H1 (cell line): ENCODE measurements at regions not wholly inside any gene's neighbourhood (a gene's known extent, or its start where the extent isn't known, plus 50 kb on each side); places are given as distances from the start of the nearest gene placed in this dataset.

Experiments used
- CTCF ChIA-PET: fragments of 300-600 bp; sonication (Branson Sonifier 250); formaldehyde crosslinking; loops from one replicate; lab custom pipeline; 2021; ENCODE audit not compliant: partially characterized antibody; lab: Charles Lee
- POLR2A ChIA-PET: fragments of 300-600 bp; sonication (Branson Sonifier 250); formaldehyde crosslinking; loops from one replicate; lab custom pipeline; 2021; ENCODE audit warnings: inconsistent platforms; ENCODE audit not compliant: partially characterized antibody; lab: Charles Lee
- DNase-seq, 2 experiments: peaks; one replicate each; pipeline versions ENCODE4 v3.0.0 to v3.0.0-alpha.2; 2010 to 2022; ENCODE audit warnings: low spot score in 2 of 2, low read depth in 1 of 2, mixed read lengths in 1 of 2
- FAIRE-seq: peaks from 2 replicates; lab custom pipeline; 2011; peaks lifted over from hg19 to GRCh38; lab: Jason Lieb, UNC
- H2AFZ ChIP-seq: 2 replicates; pipeline ENCODE4 v1.8.1; 2012; ENCODE audit warnings: low read length, inconsistent platforms
- H2AK5ac ChIP-seq: 2 replicates; pipeline ENCODE4 v1.6.1; 2013; ENCODE audit warnings: low read depth, low read length
- H2BK120ac ChIP-seq: replicated peaks from 2 replicates; pipeline ENCODE3; 2013; ENCODE audit warnings: low read depth, low read length, inconsistent platforms
- H2BK12ac ChIP-seq: 2 replicates; pipeline ENCODE4 v1.6.1; 2013; ENCODE audit warnings: low read depth, low read length
- H2BK15ac ChIP-seq: 2 replicates; pipeline ENCODE4 v1.6.1; 2013; ENCODE audit warnings: low read length
- H2BK20ac ChIP-seq: 2 replicates; pipeline ENCODE4 v1.6.1; 2013; ENCODE audit warnings: low read length
- H2BK5ac ChIP-seq: 2 replicates; pipeline ENCODE4 v1.6.1; 2013; ENCODE audit warnings: low read depth, low read length
- H3K14ac ChIP-seq: 2 replicates; pipeline ENCODE4 v1.6.1; 2013; ENCODE audit warnings: inconsistent platforms; ENCODE audit not compliant: insufficient read length
- H3K18ac ChIP-seq: 2 replicates; pipeline ENCODE4 v1.6.1; 2013; ENCODE audit warnings: low read length; ENCODE audit errors: extremely low read depth
- H3K23ac ChIP-seq: 2 replicates; pipeline ENCODE4 v1.6.1; 2013; ENCODE audit warnings: inconsistent platforms; ENCODE audit not compliant: insufficient read length
- H3K23me2 ChIP-seq: 2 replicates; pipeline ENCODE4 v1.6.1; 2013; ENCODE audit warnings: low read depth, low read length
- H3K27ac ChIP-seq: 2 replicates; pipeline ENCODE4 v1.6.1; 2011; ENCODE audit warnings: low read depth, low read length, inconsistent platforms
- H3K27me3 ChIP-seq, 4 experiments: replicated peaks in 1 of 4; 1 replicate in 1 of 4; 2 replicates in 3 of 4; pipeline versions ENCODE4 v1.6.1 to v1.8.1; 2011 to 2013; ENCODE audit warnings: low read length in 3 of 4, mild to moderate bottlenecking in 3 of 4, inconsistent platforms in 2 of 4, mixed read lengths in 2 of 4, moderate library complexity in 1 of 4; ENCODE audit not compliant: control insufficient read depth in 3 of 4, insufficient read depth in 3 of 4; ENCODE audit errors: extremely low read depth in 1 of 4
- H3K36me3 ChIP-seq, 4 experiments: 2 replicates each; pipeline versions ENCODE4 v1.6.1 to v1.8.1; 2011 to 2013; ENCODE audit warnings: mild to moderate bottlenecking in 4 of 4, low read length in 3 of 4, moderate library complexity in 2 of 4, control low read depth in 1 of 4, inconsistent platforms in 1 of 4; ENCODE audit not compliant: insufficient read depth in 4 of 4, control insufficient read depth in 2 of 4
- H3K4ac ChIP-seq: replicated peaks from 2 replicates; pipeline ENCODE3; 2013; ENCODE audit warnings: low read length, low read depth, mixed read lengths, inconsistent platforms; ENCODE audit not compliant: insufficient read length
- H3K4me1 ChIP-seq, 4 experiments: replicated peaks in 1 of 4; 1 replicate in 1 of 4; 2 replicates in 3 of 4; pipeline versions ENCODE4 v1.6.1 to v1.8.1; 2011 to 2013; ENCODE audit warnings: low read length in 3 of 4, inconsistent platforms in 2 of 4, mixed read lengths in 1 of 4; ENCODE audit not compliant: insufficient read depth in 4 of 4, control insufficient read depth in 3 of 4
- H3K4me2 ChIP-seq, 2 experiments: 2 replicates each; pipeline versions ENCODE4 v1.6.1 to v1.8.1; 2011 to 2013; ENCODE audit warnings: low read depth in 2 of 2, low read length in 2 of 2, control low read depth in 1 of 2, inconsistent platforms in 1 of 2, mild to moderate bottlenecking in 1 of 2; ENCODE audit not compliant: insufficient read depth in 1 of 2
- H3K4me3 ChIP-seq, 4 experiments: fragments of 200-600, 300-600 bp in 1 of 4; sonication (generic), shearing (Covaris generic), sonication (Bioruptor Twin) in 1 of 4; 2 replicates each; pipeline versions ENCODE4 v1.5.1 to v1.8.1; 2011 to 2016; ENCODE audit warnings: low read length in 4 of 4, low read depth in 3 of 4, control low read depth in 2 of 4, inconsistent platforms in 2 of 4, mild to moderate bottlenecking in 2 of 4, mixed read lengths in 1 of 4, moderate library complexity in 1 of 4; ENCODE audit not compliant: insufficient read depth in 2 of 4; ENCODE audit errors: extremely low read depth in 1 of 4
- H3K56ac ChIP-seq: replicated peaks from 2 replicates; pipeline ENCODE3; 2013; ENCODE audit warnings: low read depth, mild to moderate bottlenecking, mixed read lengths, low read length, inconsistent platforms; ENCODE audit not compliant: insufficient read length
- H3K79me1 ChIP-seq: 2 replicates; pipeline ENCODE4 v1.6.1; 2013; ENCODE audit warnings: low read depth, low read length, control low read depth
- H3K79me2 ChIP-seq, 2 experiments: 2 replicates each; pipeline versions ENCODE4 v1.6.1 to v1.8.1; 2012 to 2013; ENCODE audit warnings: low read length in 2 of 2, mild to moderate bottlenecking in 2 of 2, inconsistent platforms in 1 of 2; ENCODE audit not compliant: insufficient read depth in 2 of 2, control insufficient read depth in 1 of 2
- H3K9ac ChIP-seq, 4 experiments: replicated peaks in 1 of 4; 1 replicate in 1 of 4; 2 replicates in 3 of 4; pipeline versions ENCODE4 v1.6.1 to v1.8.1; 2011 to 2013; ENCODE audit warnings: low read depth in 3 of 4, low read length in 3 of 4, control low read depth in 2 of 4, mild to moderate bottlenecking in 2 of 4, moderate library complexity in 2 of 4, inconsistent platforms in 1 of 4; ENCODE audit errors: extremely low read depth in 1 of 4
- H3K9me3 ChIP-seq, 2 experiments: 2 replicates each; pipeline versions ENCODE4 v1.6.1 to v1.8.1; 2012 to 2013; ENCODE audit warnings: mild to moderate bottlenecking in 2 of 2, moderate library complexity in 2 of 2, control low read depth in 1 of 2, inconsistent platforms in 1 of 2, low read depth in 1 of 2, low read length in 1 of 2, mixed read lengths in 1 of 2; ENCODE audit not compliant: insufficient read depth in 2 of 2
- H4K20me1 ChIP-seq, 2 experiments: replicated peaks in 1 of 2; 2 replicates each; pipeline versions ENCODE3 to v1.8.1; 2011 to 2013; ENCODE audit warnings: inconsistent platforms in 2 of 2, low read length in 2 of 2, mild to moderate bottlenecking in 1 of 2; ENCODE audit not compliant: insufficient read depth in 2 of 2, control insufficient read depth in 1 of 2
- H4K5ac ChIP-seq: 2 replicates; pipeline ENCODE4 v1.6.1; 2013; ENCODE audit warnings: low read length, low read depth, mixed read lengths, inconsistent platforms; ENCODE audit not compliant: insufficient read length
- H4K8ac ChIP-seq: 2 replicates; pipeline ENCODE4 v1.8.0; 2013; ENCODE audit warnings: mild to moderate bottlenecking, moderate library complexity, low read length, inconsistent platforms; ENCODE audit not compliant: insufficient read depth; ENCODE audit errors: extremely low read depth
- H4K91ac ChIP-seq: replicated peaks from 2 replicates; pipeline ENCODE3; 2013; ENCODE audit warnings: low read length, mixed read lengths, inconsistent platforms; ENCODE audit not compliant: insufficient read length
- ASH2L ChIP-seq: fragments of 200-600, 300-600 bp; sonication (generic); IDR thresholded peaks from one replicate; pipeline ENCODE4 v1.7.1; 2017; ENCODE audit warnings: low read length
- BRCA1 ChIP-seq: IDR thresholded peaks from 2 replicates; pipeline ENCODE4 v1.6.1; 2012; ENCODE audit warnings: low read depth, low read length, improper control_type of control experiment
- CBX5 ChIP-seq: fragments of 300-800, 300-1000 bp; sonication (generic); IDR thresholded peaks from 2 replicates; pipeline ENCODE4 v1.7.1; 2016; ENCODE audit warnings: antibody characterized with exemption, low read length, low read depth
- EZH2 ChIP-seq: fragments of 200-600 bp; sonication (generic); IDR thresholded peaks from 2 replicates; pipeline ENCODE4 v1.7.1; 2012; ENCODE audit warnings: low read depth, mild to moderate bottlenecking, moderate library complexity, low read length, inconsistent platforms; ENCODE audit not compliant: severe bottlenecking
- FOSL1 ChIP-seq: IDR thresholded peaks from 2 replicates; pipeline ENCODE4 v1.6.1; 2011; ENCODE audit warnings: mild to moderate bottlenecking, low read depth, low read length, moderate library complexity; ENCODE audit not compliant: insufficient read depth
- GTF2F1 ChIP-seq: IDR thresholded peaks from 2 replicates; pipeline ENCODE4 v1.6.1; 2012; ENCODE audit warnings: low read depth, low read length, improper control_type of control experiment, borderline replicate concordance
- KDM4A ChIP-seq: IDR thresholded peaks from one replicate; pipeline ENCODE4 v1.7.1; 2012; ENCODE audit warnings: low read depth, mild to moderate bottlenecking, moderate library complexity, low read length, inconsistent platforms; ENCODE audit not compliant: severe bottlenecking
- KDM5A ChIP-seq: fragments of 200-600 bp; IDR thresholded peaks from 2 replicates; pipeline ENCODE4 v1.7.1; 2012; ENCODE audit warnings: mild to moderate bottlenecking, low read length, inconsistent platforms, mixed read lengths
- MAFK ChIP-seq: IDR thresholded peaks from 2 replicates; pipeline ENCODE4 v1.6.1; 2012; ENCODE audit warnings: low read depth, mild to moderate bottlenecking, improper control_type of control experiment, low read length
- MAX ChIP-seq: IDR thresholded peaks from 2 replicates; pipeline ENCODE4 v1.6.1; 2012; ENCODE audit warnings: inconsistent platforms
- POLR2AphosphoS5 ChIP-seq: IDR thresholded peaks from 2 replicates; pipeline ENCODE4 v1.6.1; 2011; ENCODE audit warnings: low read depth, low read length
- SP4 ChIP-seq: IDR thresholded peaks from 2 replicates; pipeline ENCODE4 v1.6.1; 2012; ENCODE audit warnings: low read length, inconsistent platforms
- TBP ChIP-seq: IDR thresholded peaks from 2 replicates; pipeline ENCODE4 v1.6.1; 2011; ENCODE audit warnings: low read depth, low read length, improper control_type of control experiment
- YY1 ChIP-seq: IDR thresholded peaks from 2 replicates; pipeline ENCODE4 v1.6.1; 2011; ENCODE audit warnings: low read depth, mild to moderate bottlenecking, low read length
- WGBS, 2 experiments: shearing (Covaris generic) in 1 of 2; methylation state at CpG; one replicate each; pipeline versions ENCODE4 v1.1.6 to v1.1.7; 2013 to 2015; ENCODE audit warnings: low lambda C conversion rate in 2 of 2, mixed read lengths in 2 of 2, inconsistent platforms in 1 of 2, low coverage in 1 of 2, missing lambda C conversion rate in 1 of 2; ENCODE audit not compliant: insufficient replicate concordance in 2 of 2, insufficient coverage in 1 of 2, insufficient read length in 1 of 2; ENCODE audit errors: extremely low coverage in 1 of 2, missing lambda C conversion rate in 1 of 2; 5-methylcytosine and 5-hydroxymethylcytosine counted together
- TF ChIP-seq, protein P1 (sequence below): IDR thresholded peaks from 2 replicates; pipeline ENCODE4 v1.6.1; 2012; ENCODE audit warnings: inconsistent platforms

DNA sequence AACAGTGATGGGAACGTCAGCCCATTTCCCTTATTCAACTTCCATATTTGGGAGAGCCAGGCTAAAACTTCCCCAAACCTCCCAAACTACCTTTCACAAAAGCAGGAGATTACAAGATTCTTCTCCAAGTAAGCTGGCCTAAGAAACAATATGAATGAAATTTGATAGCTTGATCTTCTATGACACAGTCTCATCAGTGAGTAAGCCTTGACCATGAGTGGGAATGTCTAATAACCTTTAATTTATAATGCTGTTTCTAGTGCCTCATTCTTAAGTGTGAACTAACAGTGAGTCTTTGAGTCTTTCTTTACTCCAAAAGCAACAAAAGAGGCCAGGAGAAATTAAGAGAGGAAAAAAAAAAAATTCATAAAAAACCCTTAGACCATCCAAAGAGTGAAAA lies 1379.9 kb downstream of the EFNA5 start:
- no peak overlapping the region for H2BK20ac ChIP-seq
- H2BK5ac ChIP-seq: no peak overlapping the region
- no peak overlapping the region for H3K9ac ChIP-seq
- H4K91ac ChIP-seq: no peak overlapping the region
- no peak overlapping the region for H3K14ac ChIP-seq
- H3K18ac ChIP-seq: no peak overlapping the region
- H4K5ac ChIP-seq: no peak overlapping the region
- H4K20me1 ChIP-seq: no peaks in the 10 kb centered on the region
- peaks cover 0 to 4% (median 0%) of the 10 kb centered on the region in 4 experiments; a peak in 1 of 7 replicates for H3K4me1 ChIP-seq
- H3K79me1 ChIP-seq: no peaks in the 10 kb centered on the region
- H3K4me2 ChIP-seq: no peak overlapping the region
- no peak overlapping the region for H3K23ac ChIP-seq
- H2BK120ac ChIP-seq: no peak overlapping the region
- H2AK5ac ChIP-seq: no peak overlapping the region
- no peak overlapping the region for H2BK15ac ChIP-seq
- CTCF ChIA-PET: no interaction called here
- H3K23me2 ChIP-seq: no peaks in the 10 kb centered on the region
- H3K27ac ChIP-seq: no peak overlapping the region
- no peaks in the 10 kb centered on the region for H3K27me3 ChIP-seq
- no peak overlapping the region for H3K56ac ChIP-seq
- no peak overlapping the region for H3K4ac ChIP-seq
- no peak overlapping the region for H2BK12ac ChIP-seq
- FAIRE-seq (no peak), DNase-seq (no peak)
- TF ChIP-seq POLR2AphosphoS5 (no peak), YY1 (no peak), MAX (no peak), GTF2F1 (no peak), KDM5A (no peak), EZH2 (no peak), SP4 (no peak), MAFK (no peak), FOSL1 (no peak), KDM4A (no peak), ASH2L (no peak), CBX5 (no peak), BRCA1 (no peak), TBP (no peak)
- TF ChIP-seq, protein P1, sequence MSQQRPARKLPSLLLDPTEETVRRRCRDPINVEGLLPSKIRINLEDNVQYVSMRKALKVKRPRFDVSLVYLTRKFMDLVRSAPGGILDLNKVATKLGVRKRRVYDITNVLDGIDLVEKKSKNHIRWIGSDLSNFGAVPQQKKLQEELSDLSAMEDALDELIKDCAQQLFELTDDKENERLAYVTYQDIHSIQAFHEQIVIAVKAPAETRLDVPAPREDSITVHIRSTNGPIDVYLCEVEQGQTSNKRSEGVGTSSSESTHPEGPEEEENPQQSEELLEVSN: no peak
- no peaks in the 10 kb centered on the region for H3K9me3 ChIP-seq
- no peak overlapping the region for H4K8ac ChIP-seq
- H3K4me3 ChIP-seq: no peak overlapping the region
- no peaks in the 10 kb centered on the region for H3K79me2 ChIP-seq
- peak overlapping the region; percentile 35; the same call in 1 of the 2 replicates for H2AFZ ChIP-seq
- 88% methylated on average over 1 of the region's 1 CpG; no CpG with 5 or more reads in 1 of the 2 experiments for WGBS, 2 experiments
- POLR2A ChIA-PET: no interaction called here
- no peaks in the 10 kb centered on the region for H3K36me3 ChIP-seq
